MV-4-11 (cell line): ENCODE measurements at regions not wholly inside any gene's neighbourhood (a gene's known extent, or its start where the extent isn't known, plus 50 kb on each side); places are given as distances from the start of the nearest gene placed in this dataset.

Experiments used
- DNase-seq: peaks from one replicate; lab custom pipeline; 2025; lab: John Stamatoyannopoulos, UW

- no peak for DNase-seq
These were observed 205.1 kb upstream of the EMCN start for GRCh38 chr4:100722866-100723459.

GRCh38 chr4:100722133-100722532 is 204.3 kb upstream of the EMCN start:
- DNase-seq: no peak

GRCh38 chr4:100721490-100721889 is 203.7 kb upstream of the EMCN start:
- no peak for DNase-seq

- peak; percentile 53 for DNase-seq
These were observed 203.3 kb upstream of the EMCN start for GRCh38 chr4:100721077-100721476.

- DNase-seq: peak; percentile 61
These were observed 198.6 kb upstream of the EMCN start for GRCh38 chr4:100716416-100716815.

GRCh38 chr4:100708776-100709175 is 191.0 kb upstream of the EMCN start:
- DNase-seq: no peak

GRCh38 chr4:100707786-100708185 is 190.0 kb upstream of the EMCN start:
- no peak for DNase-seq

GRCh38 chr4:100696531-100696930 is 178.7 kb upstream of the EMCN start:
- DNase-seq: no peak

- no peak for DNase-seq
These were observed 178.0 kb upstream of the EMCN start for GRCh38 chr4:100695871-100696270.

- no peak for DNase-seq
These were observed 177.3 kb upstream of the EMCN start for GRCh38 chr4:100695039-100695654.

GRCh38 chr4:100694467-100694866 is 176.6 kb upstream of the EMCN start:
- DNase-seq: no peak

- DNase-seq: no peak
These were observed 173.0 kb upstream of the EMCN start for GRCh38 chr4:100690812-100691211.

GRCh38 chr4:100688368-100688767 is 170.5 kb upstream of the EMCN start:
- no peak for DNase-seq

- DNase-seq: no peak
These were observed 164.8 kb upstream of the EMCN start for GRCh38 chr4:100682477-100683218.

- no peak for DNase-seq
These were observed 163.5 kb upstream of the EMCN start for GRCh38 chr4:100681289-100681688.

GRCh38 chr4:100679926-100680325 is 162.1 kb upstream of the EMCN start:
- no peak for DNase-seq

- DNase-seq: no peak
These were observed 157.2 kb upstream of the EMCN start for GRCh38 chr4:100674976-100675375.

GRCh38 chr4:100657187-100657586 is 139.4 kb upstream of the EMCN start:
- DNase-seq: no peak

- DNase-seq: peak; percentile 72
These were observed 133.8 kb upstream of the EMCN start for GRCh38 chr4:100651499-100652175.

- DNase-seq: no peak
These were observed 131.6 kb upstream of the EMCN start for GRCh38 chr4:100649417-100649816.

GRCh38 chr4:100644150-100644549 is 126.3 kb upstream of the EMCN start:
- DNase-seq: no peak

- DNase-seq: no peak
These were observed 123.5 kb upstream of the EMCN start for GRCh38 chr4:100641336-100641735.

GRCh38 chr4:100635899-100636298 is 118.1 kb upstream of the EMCN start:
- DNase-seq: no peak
